NCI-H146 treated with DMSO at 0.1 percent for 48 hours (cell line): ENCODE measurements at regions not wholly inside any gene's neighbourhood (a gene's known extent, or its start where the extent isn't known, plus 50 kb on each side); places are given as distances from the start of the nearest gene placed in this dataset.

Experiments
- DNase-seq: peaks from one replicate; lab custom pipeline; 2025; ENCODE audit not compliant: unreplicated experiment; lab: John Stamatoyannopoulos, UW

DNA sequence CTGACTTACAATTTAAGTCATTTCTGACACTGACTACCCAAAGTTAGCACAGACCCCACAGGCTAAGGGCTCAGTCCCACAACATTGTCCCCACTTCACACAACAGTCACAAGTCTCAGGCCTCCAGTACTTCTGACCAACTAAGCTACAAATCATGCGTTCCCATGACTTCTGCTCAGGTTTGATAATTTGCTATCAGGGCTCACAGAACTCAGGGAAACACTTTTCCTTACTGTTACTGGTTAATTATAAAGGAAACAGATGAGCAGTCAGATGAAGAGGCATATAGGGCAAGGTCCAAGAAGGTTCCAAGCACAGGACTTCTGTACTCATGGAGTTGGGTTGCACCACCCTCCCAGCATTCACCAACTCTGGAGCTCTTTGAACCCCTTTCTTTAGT lies 151.2 kb upstream of the TNR start:
- DNase-seq, result no peak

- no peak for DNase-seq
Measured at GRCh38 chr1:175893192-175893591, 149.8 kb upstream of the TNR start.

GRCh38 chr1:175892686-175893085 lies 149.3 kb upstream of the TNR start:
- no peak for DNase-seq

DNA sequence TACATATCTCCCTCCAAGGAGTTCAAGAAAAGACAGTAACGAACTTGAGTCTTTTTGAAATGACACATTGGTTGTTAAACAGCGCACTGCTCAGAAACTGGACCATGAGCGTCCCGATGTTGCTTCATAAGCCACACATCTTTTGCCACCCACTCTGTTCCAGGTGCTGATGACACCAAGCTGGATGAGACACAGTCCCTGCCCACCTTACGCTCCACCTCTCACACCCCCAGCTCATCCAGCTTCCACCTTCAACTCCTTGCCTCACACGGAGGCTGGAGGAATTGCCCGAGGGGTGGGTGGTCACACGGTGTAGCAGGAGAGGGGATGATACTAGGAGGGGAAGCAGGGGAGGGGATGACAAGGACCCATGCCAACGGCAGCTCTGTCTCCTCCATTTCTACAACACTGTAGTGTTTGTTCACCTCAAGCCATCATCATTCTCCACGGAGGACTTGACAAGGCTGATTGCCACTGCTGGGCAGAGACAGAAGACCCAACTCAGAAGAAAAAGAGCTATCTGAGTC lies 148.5 kb upstream of the TNR start:
- no peak for DNase-seq

GRCh38 chr1:175890958-175891357 lies 147.6 kb upstream of the TNR start:
- DNase-seq, result no peak

DNA sequence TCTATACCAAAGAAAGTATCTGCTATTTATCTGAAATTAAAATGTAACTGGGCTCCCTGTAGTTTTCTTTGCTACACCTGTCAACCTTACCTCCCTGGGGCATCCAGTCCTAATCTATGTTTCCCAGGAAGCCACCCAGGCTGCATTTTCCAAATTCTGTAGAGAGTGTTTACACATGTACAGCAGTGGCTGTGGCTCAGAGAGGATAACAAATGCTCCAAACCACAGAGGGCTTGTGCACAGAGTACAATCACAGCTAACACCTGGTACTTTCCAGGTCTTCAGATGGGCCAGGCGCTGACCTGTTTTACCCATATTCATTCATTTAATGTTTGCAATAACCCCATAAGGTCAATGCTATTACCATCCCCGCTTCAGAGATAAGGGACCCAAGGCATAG lies 146.5 kb upstream of the TNR start:
- DNase-seq, result peak; percentile 67

GRCh38 chr1:175888996-175889395 lies 145.6 kb upstream of the TNR start:
- no peak for DNase-seq

GRCh38 chr1:175887981-175888428 lies 144.6 kb upstream of the TNR start:
- peak; percentile 26 for DNase-seq

- DNase-seq, result no peak
Measured at GRCh38 chr1:175887521-175887920, 144.1 kb upstream of the TNR start.

- no peak for DNase-seq
Measured at GRCh38 chr1:175885326-175885725, 141.9 kb upstream of the TNR start.

- DNase-seq, result no peak
Measured at GRCh38 chr1:175884369-175884768, 141.0 kb upstream of the TNR start.

- no peak for DNase-seq
Measured at GRCh38 chr1:175882192-175882591, 138.8 kb upstream of the TNR start.

- DNase-seq, result no peak
Measured at GRCh38 chr1:175881246-175881976, 138.0 kb upstream of the TNR start.

DNA sequence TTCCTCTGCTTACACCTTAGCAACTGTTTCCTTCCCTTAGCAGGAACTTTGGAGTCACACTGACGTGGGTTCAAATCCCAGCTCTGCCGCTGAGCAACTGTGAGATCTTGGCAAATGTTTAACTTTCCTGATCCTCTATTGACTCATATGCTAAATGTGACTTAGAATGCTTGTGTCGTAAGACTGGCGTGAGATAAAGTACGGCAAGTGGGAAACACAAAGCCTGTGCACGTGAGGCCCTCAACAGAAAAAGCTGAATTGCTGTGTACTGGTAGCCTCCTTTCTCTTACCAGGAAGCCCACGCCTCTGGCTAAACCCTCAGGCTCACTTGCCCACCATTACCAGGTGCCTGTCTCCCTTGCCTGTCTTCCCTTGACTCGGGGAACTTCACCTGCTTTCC lies 135.4 kb upstream of the TNR start:
- DNase-seq, result no peak

DNA sequence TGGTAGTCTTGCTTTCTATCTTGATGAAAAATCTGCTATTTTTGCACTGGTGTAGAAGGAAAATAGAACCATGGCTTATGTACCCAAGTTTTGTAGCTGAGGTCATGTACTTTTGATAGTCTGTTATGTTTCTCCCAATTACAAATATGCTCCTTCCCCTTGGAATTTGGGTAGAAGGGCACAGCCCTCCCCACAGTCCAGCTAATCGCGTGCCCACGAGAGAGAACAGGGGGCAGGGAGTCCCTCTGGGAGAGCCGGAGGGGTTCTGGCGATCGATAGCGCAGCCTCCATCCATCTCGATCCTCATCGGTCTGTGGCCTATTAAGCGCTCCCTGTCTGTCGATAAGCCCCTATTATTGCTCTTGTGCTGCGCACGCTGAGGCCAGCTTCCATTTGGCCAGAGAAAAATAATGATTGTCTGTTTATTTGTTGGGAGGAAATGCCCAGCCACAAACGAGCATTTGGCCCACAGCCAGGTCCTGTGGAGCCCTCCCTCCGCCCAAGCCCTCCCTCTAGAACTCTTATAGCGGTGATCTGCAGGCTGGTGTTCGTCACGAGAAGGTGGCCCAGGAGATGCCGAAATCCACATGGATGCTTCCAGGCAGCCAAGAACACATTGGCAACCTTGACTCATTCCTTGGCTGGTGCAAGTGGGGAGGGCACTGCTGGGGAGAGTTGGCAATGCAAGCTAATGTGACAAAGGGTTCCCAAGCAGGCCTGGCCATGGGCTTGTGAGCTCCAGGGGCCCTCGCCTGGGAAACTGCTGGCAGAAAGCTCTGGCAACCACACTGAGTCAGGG lies 134.7 kb upstream of the TNR start:
- DNase-seq, result no peak

GRCh38 chr1:175875556-175875955 lies 132.2 kb upstream of the TNR start:
- no peak for DNase-seq

GRCh38 chr1:175874081-175874480 lies 130.7 kb upstream of the TNR start:
- DNase-seq, result no peak

- DNase-seq, result no peak
Measured at GRCh38 chr1:175873290-175873935, 130.0 kb upstream of the TNR start.

- DNase-seq, result no peak
Measured at GRCh38 chr1:175872588-175872987, 129.2 kb upstream of the TNR start.

GRCh38 chr1:175871647-175872046 lies 128.3 kb upstream of the TNR start:
- DNase-seq, result no peak

DNA sequence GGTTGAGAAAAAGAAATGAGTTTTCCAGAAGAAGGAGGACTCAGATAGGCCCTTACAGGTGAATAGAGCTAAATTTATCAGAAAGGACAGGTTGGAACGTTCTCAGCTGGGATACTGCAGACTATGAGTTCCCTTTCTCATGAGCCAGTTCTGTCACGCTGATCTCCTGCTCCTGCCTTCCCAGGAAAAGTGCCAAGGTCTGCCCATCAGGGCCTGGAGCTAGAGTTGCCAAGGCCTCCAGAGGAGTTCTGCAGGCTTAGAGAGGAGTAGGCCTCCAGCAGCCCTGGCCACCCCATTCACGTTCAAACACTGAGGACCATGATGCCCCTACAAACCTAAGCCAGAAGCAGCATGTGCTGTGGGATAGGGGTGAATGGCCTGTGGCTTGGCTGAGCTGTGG lies 126.8 kb upstream of the TNR start:
- no peak for DNase-seq

DNA sequence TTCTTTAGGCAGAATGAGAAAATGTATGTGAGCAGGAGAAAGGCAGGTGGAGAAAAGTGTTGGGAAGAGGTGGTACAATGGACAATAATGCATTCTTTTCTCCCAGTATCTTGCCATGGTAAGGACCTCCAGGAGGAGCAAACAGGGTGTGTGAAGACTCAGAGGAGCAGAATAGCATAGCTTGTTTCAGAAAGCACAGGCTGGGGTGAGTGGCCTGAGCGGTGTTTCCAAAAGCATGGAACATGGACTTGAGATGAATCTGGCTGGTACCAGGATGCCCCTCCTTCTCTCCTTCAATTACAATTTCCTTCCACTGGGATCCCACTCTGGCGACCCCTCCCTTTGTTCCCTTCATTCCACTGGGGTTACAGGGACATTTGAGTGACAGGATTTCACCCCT lies 123.4 kb upstream of the TNR start:
- DNase-seq, result no peak
